RWPE1 (cell line): ENCODE measurements at regions not wholly inside any gene's neighbourhood (a gene's known extent, or its start where the extent isn't known, plus 50 kb on each side); places are given as distances from the start of the nearest gene placed in this dataset.

Source experiments
- CTCF ChIA-PET: fragments of 350-600 bp; sonication (Branson Sonifier 250); formaldehyde crosslinking; extraction: SDS; loops from one replicate; lab custom pipeline; 2021; lab: Yijun Ruan, JAX
- POLR2A ChIA-PET: fragments of 400-600 bp; formaldehyde crosslinking; extraction: SDS; loops from one replicate; lab custom pipeline; 2020; ENCODE audit warnings: antibody characterized with exemption; ENCODE audit not compliant: low non-redundant PET; lab: Yijun Ruan, JAX
- DNase-seq: peaks from one replicate; pipeline ENCODE4 v3.0.0; 2012; ENCODE audit warnings: low spot score
- H3K27ac ChIP-seq: fragments of 450-650 bp; 2 replicates; pipeline ENCODE4 v1.5.1; 2017
- CTCF ChIP-seq: fragments of 450-650 bp; conservative IDR thresholded peaks from 2 replicates; pipeline ENCODE4 v1.5.1; 2017; ENCODE audit warnings: low read depth, mild to moderate bottlenecking

GRCh38 chr13:21833921-21834320 is 163.0 kb downstream of the FGF9 start:
- ChIA-PET CTCF (no interaction called here), POLR2A (no interaction called here)
- TF ChIP-seq CTCF, result no peak
- DNase-seq, result no peak
- no peak overlapping the region for H3K27ac ChIP-seq

DNA sequence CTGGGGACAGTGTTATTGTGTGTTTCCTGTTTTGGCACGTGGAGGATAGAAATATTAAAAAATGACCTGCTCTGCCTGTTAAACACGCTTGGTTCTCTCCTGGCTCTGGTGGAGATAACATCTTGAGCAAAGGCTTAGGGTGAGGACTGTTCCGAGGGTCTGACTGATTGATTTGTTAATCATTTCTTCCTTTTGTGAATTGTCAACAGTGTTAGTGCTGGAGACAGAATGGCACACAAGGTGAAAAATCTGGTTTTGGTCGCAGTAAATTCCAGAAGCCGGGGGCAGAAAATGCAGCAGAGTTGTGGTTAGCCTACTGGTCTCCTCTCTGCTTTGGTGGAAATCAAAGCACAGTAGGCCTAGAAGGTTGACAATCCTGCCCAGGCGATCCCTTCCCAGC is 163.6 kb downstream of the FGF9 start:
- no peak for DNase-seq
- POLR2A ChIA-PET, result no interaction called here
- no peak for TF ChIP-seq CTCF
- CTCF ChIA-PET, result no interaction called here
- H3K27ac ChIP-seq, result no peak overlapping the region

GRCh38 chr13:21837288-21837687 is 166.4 kb downstream of the FGF9 start:
- POLR2A ChIA-PET, result no interaction called here
- no peak for TF ChIP-seq CTCF
- DNase-seq, result no peak
- CTCF ChIA-PET, result no interaction called here
- H3K27ac ChIP-seq, result no peak overlapping the region

- TF ChIP-seq CTCF, result no peak
- H3K27ac ChIP-seq, result no peak overlapping the region
- CTCF ChIA-PET, result no interaction called here
- POLR2A ChIA-PET, result no interaction called here
- no peak for DNase-seq
These were observed 167.1 kb downstream of the FGF9 start for GRCh38 chr13:21837841-21838551.

GRCh38 chr13:21846605-21847004 is 175.7 kb downstream of the FGF9 start:
- TF ChIP-seq CTCF, result no peak
- H3K27ac ChIP-seq, result no peak overlapping the region
- DNase-seq, result no peak
- ChIA-PET POLR2A (no interaction called here), CTCF (no interaction called here)

GRCh38 chr13:21849323-21849722 is 178.4 kb downstream of the FGF9 start:
- POLR2A ChIA-PET, result no interaction called here
- peak; percentile 22 for TF ChIP-seq CTCF
- peak; percentile 31 for DNase-seq
- CTCF ChIA-PET, result interaction anchor here (0.6 to 0.7 kb wide), 4 partner anchors 61 to 233 kb away, joined by 3 to 4 read pairs (median 4); no protein-coding TSS in a partner anchor
- H3K27ac ChIP-seq, result no peak overlapping the region
